K562 (cell line): ENCODE measurements at regions not wholly inside any gene's neighbourhood (a gene's known extent, or its start where the extent isn't known, plus 50 kb on each side); places are given as distances from the start of the nearest gene placed in this dataset.

ENCODE experiments used
- ATAC-seq: fragments of 200-7000 bp; cut with Tn5 transposase; 3 replicates; pipeline ENCODE4 v1.9.1; 2020; ENCODE audit warnings: moderate library complexity
- BruUV-seq: library from RNA; stranded (reverse); fragments of 400-500 nt; replicated peaks from 2 replicates; lab custom pipeline; 2021; lab: Mats Ljungman, UMichigan
- CTCF ChIA-PET: fragments of 300-600 bp; formaldehyde crosslinking; extraction: SDS; loops from one replicate; lab custom pipeline; 2021; ENCODE audit warnings: low intra/inter-chr PET ratio; lab: Yijun Ruan, JAX
- POLR2A ChIA-PET: fragments of 300-600, 350-650 bp; sonication (Branson Sonifier 250); formaldehyde crosslinking; extraction: SDS; loops from one replicate; lab custom pipeline; 2021; ENCODE audit warnings: antibody characterized with exemption, inconsistent platforms; lab: Yijun Ruan, JAX
- DNase-seq, 4 experiments: peaks; one replicate each; pipeline versions ENCODE4 v3.0.0 to v3.0.0-alpha.2; 2011 to 2018; ENCODE audit warnings: low spot score in 3 of 4, mixed read lengths in 3 of 4; ENCODE audit errors: extremely low read depth in 1 of 4
- FAIRE-seq: peaks from 2 replicates; lab custom pipeline; 2011; peaks lifted over from hg19 to GRCh38; lab: Jason Lieb, UNC
- H2AFZ ChIP-seq: 2 replicates; pipeline ENCODE4 v1.6.0; 2011; ENCODE audit warnings: low read depth, low read length, control low read depth, inconsistent platforms
- H3K27ac ChIP-seq: fragments of 200-600 bp; 3 replicates; pipeline ENCODE4 v1.8.0; 2011; ENCODE audit warnings: low read depth, mild to moderate bottlenecking, control low read depth, inconsistent platforms, low read length, moderate library complexity, mixed read lengths; ENCODE audit errors: extremely low read depth
- H3K27me3 ChIP-seq, 2 experiments: fragments of 300-600 bp in 1 of 2; 2 replicates in 1 of 2; 3 replicates in 1 of 2; pipeline versions ENCODE4 v1.6.0 to v1.8.0; 2011; ENCODE audit warnings: inconsistent platforms in 2 of 2, low read length in 2 of 2, mild to moderate bottlenecking in 1 of 2, mixed read lengths in 1 of 2, moderate library complexity in 1 of 2; ENCODE audit not compliant: control insufficient read depth in 2 of 2, insufficient read depth in 2 of 2
- H3K36me3 ChIP-seq: fragments of 300-600 bp; 3 replicates; pipeline ENCODE4 v1.8.0; 2011; ENCODE audit warnings: mild to moderate bottlenecking, low read length, inconsistent platforms; ENCODE audit not compliant: control insufficient read depth, insufficient read depth
- H3K4me1 ChIP-seq, 2 experiments: fragments of 200-600 bp in 1 of 2; replicated peaks in 1 of 2; 2 replicates in 1 of 2; 3 replicates in 1 of 2; pipeline versions ENCODE4 v1.5.1 to v1.8.0; 2011; ENCODE audit warnings: inconsistent platforms in 2 of 2, low read length in 2 of 2, mild to moderate bottlenecking in 1 of 2, mixed read lengths in 1 of 2, moderate library complexity in 1 of 2; ENCODE audit not compliant: control insufficient read depth in 2 of 2, insufficient read depth in 2 of 2
- H3K4me2 ChIP-seq: 2 replicates; pipeline ENCODE4 v1.6.1; 2011; ENCODE audit warnings: low read length, control low read depth, inconsistent platforms, mixed read lengths; ENCODE audit not compliant: insufficient read depth
- H3K4me3 ChIP-seq: fragments of 200-600 bp; sonication (generic), shearing (Covaris generic); 2 replicates; pipeline ENCODE4 v1.5.1; 2016; ENCODE audit warnings: control low read depth, inconsistent platforms
- H3K79me2 ChIP-seq: fragments of 200-600 bp; 3 replicates; pipeline ENCODE4 v1.8.0; 2011; ENCODE audit warnings: low read length, inconsistent platforms; ENCODE audit not compliant: control insufficient read depth, insufficient read depth
- H3K9ac ChIP-seq, 2 experiments: 2 replicates each; pipeline versions ENCODE4 v1.6.0 to v1.6.1; 2011; ENCODE audit warnings: low read depth in 2 of 2, low read length in 2 of 2, control low read depth in 1 of 2, inconsistent platforms in 1 of 2, mild to moderate bottlenecking in 1 of 2, mixed read lengths in 1 of 2; ENCODE audit not compliant: insufficient read depth in 1 of 2
- H3K9me1 ChIP-seq: one replicate; pipeline ENCODE4 v1.6.0; 2011; ENCODE audit warnings: inconsistent platforms, mild to moderate bottlenecking, low read length, moderate library complexity; ENCODE audit not compliant: control insufficient read depth, insufficient read depth
- H3K9me3 ChIP-seq: replicated peaks from 2 replicates; pipeline ENCODE4 v1.5.1; 2011; ENCODE audit warnings: low read depth, low read length, inconsistent platforms; ENCODE audit not compliant: control insufficient read depth, insufficient read depth
- H4K20me1 ChIP-seq: replicated peaks from 2 replicates; pipeline ENCODE4 v1.6.1; 2011; ENCODE audit warnings: low read length, inconsistent platforms, mixed read lengths; ENCODE audit not compliant: control insufficient read depth, insufficient read depth
- ATF4 ChIP-seq: fragments of 450-650 bp; formaldehyde crosslinking; IDR thresholded peaks from 2 replicates; pipeline ENCODE4 v1.4.0; 2022; ENCODE audit warnings: mild to moderate bottlenecking, moderate library complexity
- BRF2 ChIP-seq: IDR thresholded peaks from 3 replicates; pipeline ENCODE4 v1.6.1; 2011; ENCODE audit warnings: borderline replicate concordance, mild to moderate bottlenecking; ENCODE audit not compliant: insufficient read length, insufficient read depth
- DPF2 ChIP-seq: fragments of 450-650 bp; IDR thresholded peaks from 2 replicates; pipeline ENCODE4 v1.6.1; 2016
- GMEB1 ChIP-seq: fragments of 250-450 bp; sonication (Bioruptor Pico); IDR thresholded peaks from 2 replicates; pipeline ENCODE4 v1.4.0; 2020; ENCODE audit warnings: mild to moderate bottlenecking
- HMBOX1 ChIP-seq: sonication (generic); IDR thresholded peaks from 2 replicates; pipeline ENCODE4 v1.6.1; 2016
- IRF1 ChIP-seq: sonication (generic); formaldehyde crosslinking; IDR thresholded peaks from 2 replicates; pipeline ENCODE4 v1.8.0; 2022; ENCODE audit warnings: missing genetic modification reagents, mild to moderate bottlenecking, borderline replicate concordance
- LARP7 ChIP-seq: fragments of 450-650 bp; IDR thresholded peaks from 2 replicates; pipeline ENCODE4 v1.6.1; 2016
- NCOA6 ChIP-seq: fragments of 450-650 bp; IDR thresholded peaks from 2 replicates; pipeline ENCODE4 v1.6.1; 2017; ENCODE audit warnings: mild to moderate bottlenecking
- POLR2AphosphoS5 ChIP-seq: IDR thresholded peaks from 2 replicates; pipeline ENCODE4 v1.6.1; 2011; ENCODE audit warnings: mild to moderate bottlenecking, low read depth, low read length, moderate library complexity; ENCODE audit not compliant: control insufficient read depth, insufficient read depth
- POLR3G ChIP-seq: IDR thresholded peaks from 2 replicates; pipeline ENCODE4 v1.6.1; 2011; ENCODE audit not compliant: insufficient read length, insufficient replicate concordance; ENCODE audit errors: extremely low read depth
- RNF219 ChIP-seq: fragments of 250-450 bp; sonication (Bioruptor Pico); IDR thresholded peaks from 2 replicates; pipeline ENCODE4 v1.5.0; 2022; ENCODE audit warnings: mild to moderate bottlenecking
- SIN3B ChIP-seq: fragments of 450-650 bp; IDR thresholded peaks from 2 replicates; pipeline ENCODE4 v1.6.1; 2017; ENCODE audit warnings: low read depth, mild to moderate bottlenecking, moderate library complexity
- TCFL5 ChIP-seq: fragments of 250-450 bp; sonication (Bioruptor Pico); conservative IDR thresholded peaks from 2 replicates; pipeline ENCODE4 v1.6.1; 2021; ENCODE audit warnings: mild to moderate bottlenecking, moderate library complexity, matching md5 sums
- U2AF2 ChIP-seq: fragments of 200-400 bp; formaldehyde crosslinking; optimal IDR thresholded peaks from 2 replicates; pipeline ENCODE3; 2017; ENCODE audit warnings: low read depth, mild to moderate bottlenecking, low read length
- XRCC3 ChIP-seq: fragments of 450-650 bp; IDR thresholded peaks from 2 replicates; pipeline ENCODE4 v1.6.1; 2017; ENCODE audit warnings: mild to moderate bottlenecking, moderate library complexity
- in situ Hi-C: fragments of 300-500 bp; cut with MboI; formaldehyde crosslinking; loops from 4 replicates; pipeline ENCODE4 v1.15.0; 2018; ENCODE audit warnings: inconsistent platforms, mixed read lengths
- intact Hi-C: fragments of 100-400 bp; cut with micrococcal nuclease; formaldehyde crosslinking; loops from 2 replicates; pipeline ENCODE4 v1.14.2; 2022

GRCh38 chr5:71923755-71924154 lies 183.5 kb upstream of the MAP1B start (continued):
- no peak for TF ChIP-seq GMEB1 (CRISPR knock-in tag)
- TF ChIP-seq NCOA6, result no peak
- no peak for TF ChIP-seq SIN3B
- TF ChIP-seq, all 486 proteins: peak for 0

GRCh38 chr5:71924325-71924724 lies 182.9 kb upstream of the MAP1B start:
- intact Hi-C loops, result no loop called here
- no peaks in the 10 kb centered on the region for H3K79me2 ChIP-seq
- H3K9me1 ChIP-seq, result no peaks in the 10 kb centered on the region
- no peak overlapping the region for H3K27ac ChIP-seq
- H3K9ac ChIP-seq, result no peak overlapping the region
- BruUV-seq, result no TSS peak
- H3K4me2 ChIP-seq, result no peak overlapping the region
- no peaks in the 10 kb centered on the region for H4K20me1 ChIP-seq
- no peak overlapping the region for H2AFZ ChIP-seq
- ChIA-PET CTCF (no interaction called here), POLR2A (no interaction called here)
- no peak for ATAC-seq
- no peaks in the 10 kb centered on the region for H3K36me3 ChIP-seq
- H3K4me1 ChIP-seq, result no peaks in the 10 kb centered on the region
- FAIRE-seq, result no peak
- H3K9me3 ChIP-seq, result no peaks in the 10 kb centered on the region
- H3K4me3 ChIP-seq, result no peak overlapping the region
- in situ Hi-C loops, result no loop called here
- no peaks in the 10 kb centered on the region for H3K27me3 ChIP-seq
- DNase-seq, result no peak
- TF ChIP-seq DPF2, result no peak
- no peak for TF ChIP-seq IRF1 (CRISPR knock-in tag)
- TF ChIP-seq HMBOX1, result no peak
- no peak for TF ChIP-seq BRF2
- no peak for TF ChIP-seq TCFL5 (CRISPR knock-in tag)
- no peak for TF ChIP-seq ATF4 (CRISPR knock-in tag)
- TF ChIP-seq RNF219 (CRISPR knock-in tag), result no peak
- no peak for TF ChIP-seq POLR2AphosphoS5
- no peak for TF ChIP-seq U2AF2
- no peak for TF ChIP-seq POLR3G
- no peak for TF ChIP-seq LARP7
- no peak for TF ChIP-seq XRCC3
